Jurkat, Clone E6-1 (cell line): ENCODE measurements at regions not wholly inside any gene's neighbourhood (a gene's known extent, or its start where the extent isn't known, plus 50 kb on each side); places are given as distances from the start of the nearest gene placed in this dataset.

ENCODE experiments used
- DNase-seq: peaks from one replicate; pipeline ENCODE4 v3.0.0-alpha.2; 2011; ENCODE audit warnings: low read depth, low spot score
- H3K4me3 ChIP-seq: 2 replicates; pipeline ENCODE4 v1.5.1; 2011; ENCODE audit warnings: mild to moderate bottlenecking, low read length, control low read depth, moderate library complexity

DNA sequence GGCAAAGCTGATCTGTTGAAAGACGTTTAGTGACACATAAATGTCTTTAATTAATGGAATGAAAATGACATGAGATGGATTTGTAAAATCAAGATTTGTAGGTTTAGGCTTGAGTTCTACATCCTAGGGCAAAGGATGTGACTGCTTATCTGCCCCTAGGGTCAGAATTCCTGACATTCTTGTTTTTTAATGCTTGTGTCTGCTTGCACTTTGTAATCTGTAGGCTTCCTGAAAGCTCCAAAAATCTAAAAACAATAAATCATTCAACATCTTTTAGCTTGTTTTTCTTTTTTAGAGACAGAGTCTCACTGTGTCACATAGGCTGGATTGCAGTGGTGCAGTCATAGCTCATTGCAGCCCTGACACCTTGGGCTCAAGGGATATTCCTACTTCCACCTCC, 107.9 kb upstream of the MLIP start:
- no peak overlapping the region for H3K4me3 ChIP-seq
- DNase-seq: no peak

GRCh38 chr6:54008589-54008988, 102.7 kb upstream of the MLIP start:
- H3K4me3 ChIP-seq: no peak overlapping the region
- no peak for DNase-seq

DNA sequence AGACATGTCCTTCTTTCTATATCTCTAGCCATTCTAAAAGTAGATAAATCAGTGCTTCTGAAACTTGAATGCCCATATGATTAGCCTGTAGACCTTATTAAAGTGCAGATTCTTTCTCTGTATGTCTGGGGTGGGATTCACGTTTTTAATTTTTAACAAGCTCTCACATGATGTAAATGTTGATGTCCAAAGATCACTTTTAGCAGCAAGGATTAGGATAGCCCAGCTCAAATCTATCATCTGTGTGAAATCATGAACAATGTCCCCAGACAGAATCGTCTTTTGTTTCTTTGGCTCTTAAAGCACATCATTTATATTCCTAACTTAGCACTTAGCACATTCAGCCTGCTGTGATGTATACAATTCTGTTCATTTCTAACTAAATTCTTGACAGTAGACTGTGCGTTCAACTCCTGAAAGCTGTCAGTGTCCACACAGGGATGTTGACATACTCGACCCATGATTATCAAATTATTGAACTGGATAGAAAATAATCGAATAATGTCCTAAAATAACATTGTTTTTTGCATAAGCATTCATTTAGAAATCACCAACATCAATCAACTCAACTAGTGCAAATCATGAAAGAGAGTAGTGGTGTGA, 102.1 kb upstream of the MLIP start:
- DNase-seq: no peak

DNA sequence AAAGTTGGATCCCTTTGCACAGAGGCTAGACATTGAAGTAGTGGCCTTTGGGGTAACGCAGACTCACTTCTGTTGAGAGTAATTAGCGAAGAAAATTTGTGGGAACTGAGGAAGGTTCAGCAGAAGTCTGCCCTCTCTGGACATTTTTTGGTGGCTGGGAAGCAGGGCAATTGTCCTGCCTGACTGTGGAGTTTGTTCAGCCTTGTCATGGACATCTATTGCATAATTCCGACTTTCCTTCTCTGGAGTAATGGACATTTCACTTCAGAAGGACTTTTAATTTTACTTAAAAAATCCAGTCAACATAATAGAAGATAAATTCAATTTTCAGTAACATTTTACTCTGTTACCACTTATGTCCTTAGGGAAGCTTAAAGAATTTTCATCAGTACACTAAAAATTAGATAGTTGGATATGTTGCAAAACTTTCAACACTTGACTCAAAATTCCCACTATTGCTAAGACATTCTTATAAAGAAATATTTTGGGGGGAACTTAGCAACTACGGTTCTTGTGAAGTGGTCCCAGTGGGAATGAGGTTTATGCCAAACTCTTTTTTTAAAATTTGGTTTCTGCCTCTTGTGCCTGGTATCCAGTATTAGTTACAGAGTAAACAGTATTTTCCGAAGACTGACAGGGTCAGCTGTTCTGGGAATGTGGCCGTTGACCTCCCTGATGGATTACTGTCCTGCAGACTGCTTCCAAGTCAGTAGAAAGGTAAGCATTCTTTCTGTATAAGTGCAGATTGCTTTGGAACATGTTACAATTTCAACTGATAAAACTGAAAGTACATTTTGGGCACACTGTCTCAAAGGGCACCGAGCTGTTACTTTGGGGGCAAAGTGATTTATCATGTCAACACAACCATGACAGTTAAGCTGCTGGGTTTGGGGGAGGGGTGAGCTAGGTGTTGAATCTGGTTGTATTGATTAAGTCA, 100.6 kb upstream of the MLIP start:
- DNase-seq: no peak
- H3K4me3 ChIP-seq: no peak overlapping the region

More for the DNA sequence above, 102.1 kb upstream of the MLIP start:
- no peak overlapping the region for H3K4me3 ChIP-seq

- no peak for DNase-seq
- H3K4me3 ChIP-seq: no peak overlapping the region
Measured at GRCh38 chr6:54011277-54011648, 100.0 kb upstream of the MLIP start.

DNA sequence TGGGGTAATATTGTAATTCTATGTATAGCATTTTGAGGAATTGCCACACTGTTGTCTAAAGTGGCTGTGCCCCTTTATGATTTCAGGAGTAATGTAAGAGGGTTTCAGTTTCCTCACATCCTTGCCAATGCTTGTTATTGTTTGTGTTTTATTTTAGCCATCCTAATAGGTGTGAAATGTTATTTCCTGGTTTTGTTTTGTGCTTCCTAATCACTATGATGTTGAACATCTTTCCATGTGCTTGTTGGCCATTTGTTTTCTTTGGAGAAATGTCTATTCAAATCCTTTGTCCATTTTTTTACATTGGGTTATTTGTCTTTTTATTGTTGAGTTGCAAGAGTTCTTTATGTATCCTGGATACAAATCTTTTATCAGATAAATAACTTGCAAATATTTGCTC, 97.3 kb upstream of the MLIP start:
- H3K4me3 ChIP-seq: no peak overlapping the region
- DNase-seq: no peak

DNA sequence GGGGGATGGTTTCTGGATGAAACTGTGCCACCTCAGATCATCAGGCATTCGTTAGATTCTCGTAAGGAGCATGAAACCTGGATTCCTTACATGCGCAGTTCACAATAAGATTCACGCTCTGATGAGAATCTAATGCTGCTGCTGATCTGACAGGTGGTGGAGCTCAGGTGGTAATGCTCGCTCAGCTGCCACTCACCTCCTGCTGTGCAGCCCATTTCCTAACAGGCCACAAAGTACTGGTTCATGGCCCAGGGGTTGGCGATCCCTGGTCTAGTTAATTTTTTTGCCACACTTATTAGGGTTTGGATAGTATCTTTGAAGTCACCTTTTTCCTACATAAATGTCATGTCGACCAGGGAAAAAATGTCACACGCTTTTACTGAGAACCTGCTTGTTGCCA, 96.8 kb upstream of the MLIP start:
- H3K4me3 ChIP-seq: no peak overlapping the region
- DNase-seq: no peak

DNA sequence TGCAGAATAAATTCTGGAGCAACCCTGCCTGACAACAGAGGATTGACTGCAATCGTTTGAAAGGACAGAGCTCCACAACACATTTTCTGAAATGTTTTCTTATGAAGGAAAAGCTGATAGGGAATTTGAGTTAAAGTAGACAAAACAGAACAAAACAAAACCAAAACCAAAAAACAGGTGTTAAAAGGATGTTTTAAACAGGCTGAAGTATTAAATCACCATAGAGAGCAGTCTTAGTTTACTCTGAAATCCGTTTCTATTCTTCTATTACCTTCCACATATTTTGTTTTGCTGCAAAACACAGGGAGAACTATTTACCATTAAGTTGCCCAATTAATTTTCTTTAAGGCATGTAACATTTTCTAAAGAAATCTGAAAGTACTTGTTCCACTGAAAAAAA, 93.4 kb upstream of the MLIP start:
- DNase-seq: no peak
- H3K4me3 ChIP-seq: no peak overlapping the region

GRCh38 chr6:54018722-54019121, 92.5 kb upstream of the MLIP start:
- no peak overlapping the region for H3K4me3 ChIP-seq
- DNase-seq: no peak

DNA sequence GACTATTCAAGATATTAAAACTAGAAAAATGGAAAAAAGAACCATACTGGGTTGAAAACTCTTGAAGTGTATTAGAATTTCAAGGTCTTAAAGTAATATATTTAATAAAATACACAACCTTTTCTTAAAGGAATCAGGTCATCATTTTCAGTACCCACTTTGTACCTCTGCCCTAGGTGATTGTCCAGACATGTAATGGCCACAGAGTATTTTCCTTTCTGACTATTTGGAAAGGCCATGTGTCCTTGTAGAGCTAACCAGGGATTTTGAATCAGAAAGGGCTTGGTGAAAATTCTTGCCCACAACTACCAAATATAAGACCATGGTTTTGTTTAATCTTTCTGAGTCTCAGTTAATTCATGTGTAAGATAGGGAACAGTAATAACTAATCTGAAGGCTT, 91.4 kb upstream of the MLIP start:
- no peak overlapping the region for H3K4me3 ChIP-seq
- no peak for DNase-seq

- no peak overlapping the region for H3K4me3 ChIP-seq
- DNase-seq: no peak
Measured at GRCh38 chr6:54020334-54020733, 90.9 kb upstream of the MLIP start.

DNA sequence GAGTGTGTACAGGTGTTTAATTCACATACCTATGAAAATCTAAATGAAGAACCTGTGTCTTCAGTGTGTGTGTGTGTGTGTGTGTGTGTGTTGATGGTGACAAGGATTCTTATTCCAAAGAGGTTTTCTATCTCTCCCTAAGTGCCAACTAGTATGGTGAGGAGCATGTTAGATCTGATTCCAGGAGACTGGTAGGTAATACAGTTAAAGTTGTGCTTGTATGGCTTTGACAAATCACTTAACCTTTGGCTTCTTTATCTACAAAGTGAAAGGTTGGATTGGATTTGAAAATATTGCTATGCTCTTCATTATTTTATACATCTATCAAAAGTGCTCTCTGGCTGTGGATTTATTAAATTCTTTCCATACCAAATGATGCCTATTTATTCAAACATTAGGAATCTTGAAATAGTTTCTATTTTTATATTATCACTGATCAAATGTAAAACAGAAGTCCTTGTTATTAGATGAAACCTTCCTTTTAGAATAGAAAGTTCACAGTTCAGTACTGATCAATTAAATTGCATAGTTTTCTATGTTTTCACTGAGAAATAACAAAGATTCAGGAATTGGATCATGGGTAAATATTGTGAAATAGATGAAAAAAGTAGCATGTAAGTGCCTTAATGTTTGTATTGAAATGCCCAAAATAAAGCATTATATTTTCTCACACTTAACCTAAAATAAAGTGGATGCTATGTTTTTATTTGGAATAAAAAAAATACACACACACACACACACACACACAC, 84.4 kb upstream of the MLIP start:
- DNase-seq: no peak
- no peak overlapping the region for H3K4me3 ChIP-seq

- no peak for DNase-seq
- H3K4me3 ChIP-seq: no peak overlapping the region
Measured at GRCh38 chr6:54028170-54028569, 83.1 kb upstream of the MLIP start.

GRCh38 chr6:54029187-54029586, 82.1 kb upstream of the MLIP start:
- no peak for DNase-seq
- H3K4me3 ChIP-seq: no peak overlapping the region

DNA sequence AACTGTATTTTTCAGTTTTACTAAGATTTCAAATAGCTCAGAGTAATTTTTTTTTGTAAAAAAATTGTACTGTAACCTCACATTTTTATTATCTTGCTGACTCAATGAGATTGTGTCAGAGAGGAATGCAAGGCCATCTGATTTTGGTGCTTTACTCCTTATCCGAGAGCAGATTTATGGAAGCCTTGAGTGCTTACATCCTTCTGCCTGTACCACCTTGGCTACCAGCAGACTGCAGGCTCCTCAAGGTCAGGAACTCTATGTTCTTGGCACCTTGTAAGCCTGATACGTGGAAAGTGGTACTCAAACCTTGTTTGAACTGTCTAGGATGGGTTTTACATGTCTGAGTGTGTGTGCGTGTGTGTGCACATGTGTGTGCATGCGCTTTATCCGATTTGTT, 80.1 kb upstream of the MLIP start:
- H3K4me3 ChIP-seq: no peak overlapping the region
- DNase-seq: no peak

DNA sequence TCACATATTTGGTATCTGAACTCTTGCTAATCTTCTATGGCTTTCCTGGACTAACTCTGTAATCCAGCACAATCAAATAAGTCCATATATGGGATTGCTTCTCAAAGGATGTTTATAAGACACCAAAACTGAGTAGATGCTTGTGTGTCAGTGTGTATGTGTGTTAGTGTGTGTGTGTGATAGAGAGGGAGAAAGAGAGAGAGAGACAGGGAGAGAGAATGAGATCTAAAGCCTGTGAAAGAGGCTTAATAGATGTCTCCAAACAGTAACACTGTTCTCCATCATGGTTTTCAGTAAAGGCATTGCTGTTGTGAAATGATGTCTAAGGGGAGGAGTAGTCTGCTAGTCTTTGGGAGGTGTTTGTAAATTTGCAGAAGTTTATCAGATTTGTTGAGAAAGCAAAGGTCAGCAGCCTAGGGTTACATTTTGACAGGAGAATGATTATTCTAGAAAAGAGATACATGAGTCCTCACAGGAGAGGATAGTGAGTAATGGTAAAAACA, 73.9 kb upstream of the MLIP start:
- no peak for DNase-seq
- no peak overlapping the region for H3K4me3 ChIP-seq

GRCh38 chr6:54040545-54040944, 70.7 kb upstream of the MLIP start:
- no peak for DNase-seq
- no peak overlapping the region for H3K4me3 ChIP-seq

- DNase-seq: no peak
- H3K4me3 ChIP-seq: no peak overlapping the region
Measured at GRCh38 chr6:54041239-54041638, 70.0 kb upstream of the MLIP start.

DNA sequence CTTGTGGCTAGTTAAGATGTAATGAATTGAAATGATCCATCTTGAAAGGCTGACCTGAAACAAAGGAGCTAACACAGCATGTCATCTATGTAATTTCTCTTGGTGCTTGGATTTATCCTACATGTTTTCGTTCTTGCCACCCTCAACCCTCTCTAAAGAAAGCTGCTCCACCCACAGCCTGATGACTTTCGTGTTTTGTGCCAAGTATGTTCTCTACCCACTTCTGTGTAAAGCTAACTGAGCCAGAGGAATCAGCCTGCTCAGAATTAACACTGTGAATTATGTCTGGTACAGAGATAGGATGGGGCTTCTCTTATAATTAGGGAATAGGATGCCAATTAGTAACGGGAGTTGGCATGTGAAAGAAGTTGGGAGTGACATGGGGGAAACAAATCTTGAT, 67.9 kb upstream of the MLIP start:
- DNase-seq: no peak
- H3K4me3 ChIP-seq: no peak overlapping the region

DNA sequence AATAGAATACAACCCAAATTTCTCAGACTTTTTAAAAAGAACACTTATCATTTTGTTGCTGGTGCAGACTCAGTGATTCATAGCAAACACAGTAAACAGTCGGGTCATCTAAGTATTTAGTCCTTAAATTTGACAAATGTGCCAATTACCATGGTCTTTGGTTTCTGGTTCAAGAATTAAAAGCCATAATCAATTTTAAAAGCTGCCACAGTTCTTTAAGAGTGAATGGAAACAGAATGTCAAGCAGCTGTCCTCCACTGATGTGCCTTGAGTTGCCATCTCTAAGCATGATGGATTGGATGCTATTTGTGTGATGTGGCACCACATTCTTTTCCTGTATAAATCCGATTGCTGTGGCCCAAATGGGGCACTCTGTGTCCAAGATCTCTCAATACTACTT, 67.2 kb upstream of the MLIP start:
- H3K4me3 ChIP-seq: no peak overlapping the region
- no peak for DNase-seq
